ELR (cell line): ENCODE measurements at regions not wholly inside any gene's neighbourhood (a gene's known extent, or its start where the extent isn't known, plus 50 kb on each side); places are given as distances from the start of the nearest gene placed in this dataset.

Experiments used
- DNase-seq: peaks from one replicate; pipeline ENCODE4 v3.0.0-alpha.2; 2015; ENCODE audit warnings: low read depth

GRCh38 chr20:2236256-2236655 lies 59.5 kb upstream of the TGM3 start:
- DNase-seq = peak; percentile 26

- DNase-seq = peak; percentile 95
Observed at GRCh38 chr20:2237059-2237458, 58.7 kb upstream of the TGM3 start.

- no peak for DNase-seq
Observed at GRCh38 chr20:2238601-2239000, 57.2 kb upstream of the TGM3 start.

- no peak for DNase-seq
Observed at GRCh38 chr20:2240835-2241234, 55.0 kb upstream of the TGM3 start.

GRCh38 chr20:2242678-2243077 lies 53.1 kb upstream of the TGM3 start:
- no peak for DNase-seq

GRCh38 chr20:2244523-2244922 lies 51.3 kb upstream of the TGM3 start:
- no peak for DNase-seq

- DNase-seq = no peak
Observed at GRCh38 chr20:2244993-2245392, 50.8 kb upstream of the TGM3 start.

- DNase-seq = no peak
Observed at GRCh38 chr20:2245637-2246036, 50.2 kb upstream of the TGM3 start.
